GM23248 (cell line): ENCODE measurements at regions not wholly inside any gene's neighbourhood (a gene's known extent, or its start where the extent isn't known, plus 50 kb on each side); places are given as distances from the start of the nearest gene placed in this dataset.

Experiments used
- DNase-seq: peaks from one replicate; pipeline ENCODE4 v3.0.0-alpha.2; 2015
- H2AFZ ChIP-seq: fragments of 200-600 bp; sonication (generic); 2 replicates; pipeline ENCODE4 v1.6.1; 2016; ENCODE audit warnings: antibody characterized with exemption
- H3F3A ChIP-seq: fragments of 200-600 bp; sonication (generic); 2 replicates; pipeline ENCODE4 v1.6.1; 2016; ENCODE audit warnings: mild to moderate bottlenecking, antibody characterized with exemption, mixed run types; ENCODE audit not compliant: insufficient read depth
- H3K27ac ChIP-seq: fragments of 200-600 bp; sonication (generic); 2 replicates; pipeline ENCODE4 v1.5.1; 2016; ENCODE audit warnings: mild to moderate bottlenecking
- H3K27me3 ChIP-seq: fragments of 200-600 bp; sonication (generic); replicated peaks from 2 replicates; pipeline ENCODE4 v1.6.1; 2016; ENCODE audit warnings: mild to moderate bottlenecking; ENCODE audit not compliant: insufficient read depth
- H3K36me3 ChIP-seq: fragments of 200-600 bp; sonication (generic); 2 replicates; pipeline ENCODE4 v1.6.1; 2016; ENCODE audit warnings: low read depth, mild to moderate bottlenecking
- H3K4me1 ChIP-seq: fragments of 200-600 bp; sonication (generic); 2 replicates; pipeline ENCODE4 v1.6.1; 2016; ENCODE audit warnings: mild to moderate bottlenecking; ENCODE audit not compliant: insufficient read depth
- H3K4me2 ChIP-seq: fragments of 200-600 bp; sonication (generic); one replicate; pipeline ENCODE4 v1.6.1; 2016; ENCODE audit warnings: mild to moderate bottlenecking; ENCODE audit not compliant: unreplicated experiment
- H3K4me3 ChIP-seq: fragments of 200-600 bp; sonication (generic); 2 replicates; pipeline ENCODE4 v1.5.1; 2016; ENCODE audit warnings: mild to moderate bottlenecking
- H3K79me2 ChIP-seq: fragments of 200-600 bp; sonication (generic); 2 replicates; pipeline ENCODE4 v1.6.1; 2016; ENCODE audit warnings: mild to moderate bottlenecking; ENCODE audit not compliant: insufficient read depth
- H3K9ac ChIP-seq: fragments of 200-600 bp; sonication (generic); 2 replicates; pipeline ENCODE4 v1.6.1; 2016; ENCODE audit warnings: mild to moderate bottlenecking
- H3K9me2 ChIP-seq: fragments of 200-600 bp; sonication (generic); 2 replicates; pipeline ENCODE4 v1.6.1; 2016; ENCODE audit warnings: mixed run types, mild to moderate bottlenecking, moderate library complexity; ENCODE audit not compliant: insufficient read depth
- H3K9me3 ChIP-seq: fragments of 200-600 bp; sonication (generic); one replicate; pipeline ENCODE4 v1.6.1; 2017; ENCODE audit warnings: low read depth
- H4K20me1 ChIP-seq: fragments of 200-600 bp; sonication (generic); 2 replicates; pipeline ENCODE4 v1.6.0; 2016; ENCODE audit not compliant: insufficient read depth
- EZH2 ChIP-seq: fragments of 200-600 bp; sonication (generic); IDR thresholded peaks from 2 replicates; pipeline ENCODE4 v1.6.1; 2018; ENCODE audit warnings: antibody characterized with exemption, mild to moderate bottlenecking; ENCODE audit not compliant: insufficient read depth, poor library complexity, severe bottlenecking
- EZH2phosphoT487 ChIP-seq: fragments of 200-600 bp; sonication (generic); IDR thresholded peaks from 2 replicates; pipeline ENCODE4 v1.6.1; 2018; ENCODE audit warnings: antibody characterized with exemption, moderate library complexity, mild to moderate bottlenecking, low read depth; ENCODE audit not compliant: insufficient read depth
- whole genome bisulfite sequencing, 2 experiments: methylation state at CpG; one replicate each; pipeline ENCODE4 v1.1.6; 2015 to 2017; ENCODE audit warnings: low lambda C conversion rate in 2 of 2, low coverage in 1 of 2; ENCODE audit errors: missing lambda C conversion rate in 2 of 2; 5-methylcytosine and 5-hydroxymethylcytosine counted together
- in situ Hi-C: fragments of 300-500 bp; cut with MboI; formaldehyde crosslinking; loops from 2 replicates; pipeline ENCODE4 v1.15.0; 2020

GRCh38 chr1:38402230-38402815, 355.7 kb upstream of the POU3F1 start:
- DNase-seq: no peak
- Histone ChIP-seq H3K27me3 (no peaks in the 10 kb centered on the region), H3K4me3 (no peak overlapping the region), H3K9me2 (no peaks in the 10 kb centered on the region), H3K27ac (no peak overlapping the region), H3F3A (no peaks in the 10 kb centered on the region), H3K9ac (no peak overlapping the region), H3K9me3 (no peaks in the 10 kb centered on the region), H3K79me2 (no peaks in the 10 kb centered on the region), H2AFZ (no peak overlapping the region), H4K20me1 (no peaks in the 10 kb centered on the region), H3K36me3 (no peaks in the 10 kb centered on the region), H3K4me2 (no peak overlapping the region), H3K4me1 (no peaks in the 10 kb centered on the region)
- 0 to 2% methylated on average over 2 of the region's 2 CpGs for WGBS, 2 experiments
- in situ Hi-C loops: no loop called here
- TF ChIP-seq EZH2phosphoT487 (no peak), EZH2 (no peak)

- Histone ChIP-seq H3K4me3 (no peak overlapping the region), H3K36me3 (no peaks in the 10 kb centered on the region), H3K27me3 (no peaks in the 10 kb centered on the region), H3K9me2 (no peaks in the 10 kb centered on the region), H3K9me3 (no peaks in the 10 kb centered on the region), H3K9ac (no peak overlapping the region), H4K20me1 (no peaks in the 10 kb centered on the region), H3F3A (no peaks in the 10 kb centered on the region), H3K27ac (no peak overlapping the region), H3K4me1 (no peaks in the 10 kb centered on the region), H3K79me2 (no peaks in the 10 kb centered on the region), H3K4me2 (no peak overlapping the region), H2AFZ (no peak overlapping the region)
- in situ Hi-C loops: no loop called here
- TF ChIP-seq EZH2 (no peak), EZH2phosphoT487 (no peak)
- 0% methylated on average over 1 of the region's 1 CpG for WGBS, 2 experiments
- DNase-seq: no peak
These were observed 350.0 kb upstream of the POU3F1 start for GRCh38 chr1:38396606-38397005.

DNA sequence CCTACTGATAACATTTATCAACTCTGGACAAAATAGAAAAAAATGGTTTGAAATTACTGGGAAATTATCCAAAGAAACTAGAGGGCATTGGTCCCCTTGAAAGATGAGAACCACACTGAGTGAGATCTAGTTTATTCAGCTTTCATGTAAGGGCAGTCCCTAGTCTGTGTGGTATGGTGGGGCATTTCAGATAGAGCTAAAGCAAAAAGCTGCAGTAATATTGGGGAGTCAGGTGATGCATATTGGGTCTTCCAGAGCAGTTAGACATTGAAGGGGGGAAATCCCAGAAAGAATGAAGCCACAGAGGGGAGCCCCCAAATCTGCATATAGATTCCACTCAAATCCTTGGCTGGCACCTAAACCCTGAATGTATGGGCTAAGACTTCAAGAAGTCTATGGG, 347.7 kb upstream of the POU3F1 start:
- Histone ChIP-seq H3K27ac (no peak overlapping the region), H2AFZ (no peak overlapping the region), H3K9ac (no peak overlapping the region), H3K4me2 (no peak overlapping the region), H3K9me3 (no peaks in the 10 kb centered on the region), H3K4me3 (no peak overlapping the region), H3K27me3 (no peaks in the 10 kb centered on the region), H4K20me1 (no peaks in the 10 kb centered on the region), H3K9me2 (no peaks in the 10 kb centered on the region), H3K4me1 (no peaks in the 10 kb centered on the region), H3K79me2 (no peaks in the 10 kb centered on the region), H3K36me3 (no peaks in the 10 kb centered on the region), H3F3A (no peaks in the 10 kb centered on the region)
- DNase-seq: no peak
- TF ChIP-seq EZH2phosphoT487 (no peak), EZH2 (no peak)
- in situ Hi-C loops: no loop called here

DNA sequence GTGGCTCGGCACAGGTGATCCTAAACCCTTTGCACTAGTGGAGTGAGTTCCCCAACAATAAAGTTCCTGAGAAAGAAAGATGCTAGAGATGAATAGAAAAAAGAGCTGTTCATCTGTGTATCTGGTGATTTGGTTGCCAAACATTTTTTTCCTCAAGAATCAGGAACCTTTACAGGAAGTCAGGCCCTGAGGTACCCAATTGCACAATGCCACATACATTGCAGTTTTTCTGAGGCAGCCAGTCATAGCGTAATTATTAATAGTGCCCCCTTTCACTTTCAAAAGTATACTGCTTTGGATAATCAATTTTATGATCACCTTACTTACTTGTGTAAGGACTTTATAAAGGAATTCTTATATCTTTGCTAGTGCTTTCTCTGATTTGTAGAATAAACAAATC, 346.3 kb upstream of the POU3F1 start:
- no peaks in the 10 kb centered on the region for H3F3A ChIP-seq
- in situ Hi-C loops: no loop called here
- H3K4me2 ChIP-seq: no peak overlapping the region
- no peaks in the 10 kb centered on the region for H3K27me3 ChIP-seq
- no peaks in the 10 kb centered on the region for H3K9me3 ChIP-seq
- H3K9ac ChIP-seq: no peak overlapping the region
- DNase-seq: no peak
- no peaks in the 10 kb centered on the region for H3K9me2 ChIP-seq
- 23 to 31% methylated on average over 2 of the region's 2 CpGs for WGBS, 2 experiments
- TF ChIP-seq EZH2 (no peak), EZH2phosphoT487 (no peak)
- no peak overlapping the region for H3K27ac ChIP-seq
- no peak overlapping the region for H3K4me3 ChIP-seq
- no peaks in the 10 kb centered on the region for H3K4me1 ChIP-seq
- H3K79me2 ChIP-seq: no peaks in the 10 kb centered on the region
- H4K20me1 ChIP-seq: no peaks in the 10 kb centered on the region
- no peaks in the 10 kb centered on the region for H3K36me3 ChIP-seq
- no peak overlapping the region for H2AFZ ChIP-seq

- Histone ChIP-seq H3K4me1 (no peaks in the 10 kb centered on the region), H3K9me2 (no peaks in the 10 kb centered on the region), H3K36me3 (no peaks in the 10 kb centered on the region), H3K27me3 (no peaks in the 10 kb centered on the region), H3F3A (no peaks in the 10 kb centered on the region), H2AFZ (no peak overlapping the region), H3K4me3 (no peak overlapping the region), H3K9ac (no peak overlapping the region), H3K27ac (no peak overlapping the region), H3K79me2 (no peaks in the 10 kb centered on the region), H3K4me2 (no peak overlapping the region), H3K9me3 (no peaks in the 10 kb centered on the region), H4K20me1 (no peaks in the 10 kb centered on the region)
- DNase-seq: no peak
- no peak for TF ChIP-seq EZH2
- TF ChIP-seq EZH2phosphoT487: no peak
- WGBS, 2 experiments: 15 to 18% methylated on average over 8 of the region's 8 CpGs
- in situ Hi-C loops: no loop called here
These were observed 334.7 kb upstream of the POU3F1 start for GRCh38 chr1:38381256-38381655.
